BE2C (cell line): ENCODE measurements at regions not wholly inside any gene's neighbourhood (a gene's known extent, or its start where the extent isn't known, plus 50 kb on each side); places are given as distances from the start of the nearest gene placed in this dataset.

Source experiments
- DNase-seq: peaks from one replicate; pipeline ENCODE4 v3.0.0-alpha.2; 2020
- H3K27me3 ChIP-seq: fragments of 250-450 bp; sonication (Bioruptor Pico); 2 replicates; pipeline ENCODE4 v1.5.1; 2020; ENCODE audit warnings: mild to moderate bottlenecking
- H3K36me3 ChIP-seq: fragments of 250-450 bp; sonication (Bioruptor Pico); 2 replicates; pipeline ENCODE4 v1.5.1; 2020; ENCODE audit warnings: mild to moderate bottlenecking
- H3K4me1 ChIP-seq: fragments of 250-450 bp; sonication (Bioruptor Pico); 2 replicates; pipeline ENCODE4 v1.5.1; 2020
- H3K4me3 ChIP-seq: 2 replicates; pipeline ENCODE4 v1.5.1; 2011; ENCODE audit warnings: low read depth, low read length
- H3K9me3 ChIP-seq: fragments of 250-450 bp; sonication (Bioruptor Pico); 2 replicates; pipeline ENCODE4 v1.5.1; 2020
- CTCF ChIP-seq: IDR thresholded peaks from 2 replicates; pipeline ENCODE4 v1.5.1; 2012; ENCODE audit warnings: mild to moderate bottlenecking, low read depth, low read length

DNA sequence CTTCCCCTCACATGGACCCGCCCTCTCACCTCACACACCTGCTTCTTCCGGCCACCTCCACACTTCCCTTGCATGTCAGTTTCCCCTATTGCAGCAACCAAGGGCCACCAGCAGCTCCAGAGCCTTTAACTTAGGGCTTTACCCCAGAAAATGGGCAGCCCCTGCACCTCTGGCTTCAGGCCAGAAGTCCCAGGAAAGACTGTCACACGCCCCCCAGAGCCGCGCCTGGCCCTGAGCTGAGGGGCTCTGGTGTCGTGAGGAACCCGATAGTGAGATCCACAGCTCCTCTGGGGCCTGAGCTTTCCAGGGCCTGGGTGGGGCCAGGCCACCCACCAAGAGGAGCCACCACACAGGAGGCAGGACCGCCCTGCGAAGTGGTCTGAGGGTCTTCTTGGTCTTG, 182.4 kb downstream of the DLL1 start:
- no peaks in the 10 kb centered on the region for H3K4me1 ChIP-seq
- no peak overlapping the region for H3K4me3 ChIP-seq
- no peaks in the 10 kb centered on the region for H3K9me3 ChIP-seq
- H3K36me3 ChIP-seq: no peaks in the 10 kb centered on the region
- no peaks in the 10 kb centered on the region for H3K27me3 ChIP-seq
- no peak for TF ChIP-seq CTCF
- DNase-seq: no peak

DNA sequence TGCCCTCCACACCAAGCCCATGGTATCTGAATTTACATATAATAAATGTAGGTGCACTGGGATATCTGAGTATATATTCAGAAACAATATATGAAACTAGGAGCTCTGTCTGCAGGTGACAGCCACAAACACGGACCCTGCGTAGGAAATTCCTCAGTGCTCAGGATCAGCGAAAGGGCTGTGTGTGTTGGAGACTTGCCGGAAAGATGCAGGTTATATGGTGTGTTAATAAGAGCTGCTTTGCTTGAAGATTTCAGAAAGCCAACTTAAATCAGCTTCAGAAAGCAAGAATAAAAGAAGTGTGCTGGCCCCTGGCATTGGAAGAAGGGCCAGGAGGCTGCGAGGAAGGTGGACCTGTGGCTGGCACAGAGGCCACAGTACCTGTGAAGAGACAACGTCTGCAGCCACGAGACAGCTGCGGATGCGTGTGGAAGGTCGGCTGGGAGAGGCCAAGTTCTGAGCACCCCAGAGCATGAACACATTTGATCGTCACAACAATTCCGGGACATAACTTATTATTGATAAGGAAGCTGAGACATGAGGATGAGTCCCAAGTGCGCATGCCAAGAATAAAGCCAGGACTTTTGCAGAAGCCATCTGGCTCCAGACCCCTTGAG, 183.2 kb downstream of the DLL1 start:
- no peak for DNase-seq

DNA sequence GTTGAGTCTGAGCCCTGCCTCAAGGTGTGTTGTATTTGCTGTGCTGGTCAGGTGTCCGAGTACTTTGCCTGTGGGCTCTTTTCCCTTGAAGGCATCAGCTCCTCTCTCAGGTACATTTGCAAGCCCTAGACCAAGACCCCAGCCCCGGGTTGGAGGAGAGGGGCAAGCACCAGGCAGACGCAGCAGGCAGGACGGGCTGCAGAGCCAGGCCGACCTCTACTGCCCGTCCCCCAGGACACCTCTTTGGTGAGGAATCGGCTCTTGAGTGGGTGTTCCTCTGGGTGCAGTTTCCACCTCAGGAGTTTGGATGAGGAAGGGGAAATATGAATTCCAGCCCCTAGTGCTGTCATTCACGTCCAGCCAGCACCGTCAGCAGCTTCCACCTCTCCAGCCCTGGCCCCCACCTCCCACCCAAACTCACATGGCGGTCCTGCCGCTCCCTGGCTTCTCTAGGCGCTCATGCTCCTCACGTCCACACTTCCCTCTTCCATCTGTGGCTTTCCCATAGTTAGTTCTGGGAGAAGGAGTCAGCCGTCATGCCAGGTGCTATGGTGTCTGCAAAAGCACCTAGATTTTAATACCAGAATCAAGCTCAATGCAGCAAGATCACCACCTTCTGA, 183.9 kb downstream of the DLL1 start:
- no peak for TF ChIP-seq CTCF
- H3K4me1 ChIP-seq: no peaks in the 10 kb centered on the region
- H3K9me3 ChIP-seq: no peaks in the 10 kb centered on the region
- DNase-seq: no peak
- no peaks in the 10 kb centered on the region for H3K27me3 ChIP-seq
- H3K4me3 ChIP-seq: no peak overlapping the region
- H3K36me3 ChIP-seq: no peaks in the 10 kb centered on the region

More for the DNA sequence above, 183.2 kb downstream of the DLL1 start:
- Histone ChIP-seq H3K36me3 (no peaks in the 10 kb centered on the region), H3K4me1 (no peaks in the 10 kb centered on the region), H3K9me3 (no peaks in the 10 kb centered on the region), H3K27me3 (no peaks in the 10 kb centered on the region), H3K4me3 (no peak overlapping the region)
- TF ChIP-seq CTCF: no peak

DNA sequence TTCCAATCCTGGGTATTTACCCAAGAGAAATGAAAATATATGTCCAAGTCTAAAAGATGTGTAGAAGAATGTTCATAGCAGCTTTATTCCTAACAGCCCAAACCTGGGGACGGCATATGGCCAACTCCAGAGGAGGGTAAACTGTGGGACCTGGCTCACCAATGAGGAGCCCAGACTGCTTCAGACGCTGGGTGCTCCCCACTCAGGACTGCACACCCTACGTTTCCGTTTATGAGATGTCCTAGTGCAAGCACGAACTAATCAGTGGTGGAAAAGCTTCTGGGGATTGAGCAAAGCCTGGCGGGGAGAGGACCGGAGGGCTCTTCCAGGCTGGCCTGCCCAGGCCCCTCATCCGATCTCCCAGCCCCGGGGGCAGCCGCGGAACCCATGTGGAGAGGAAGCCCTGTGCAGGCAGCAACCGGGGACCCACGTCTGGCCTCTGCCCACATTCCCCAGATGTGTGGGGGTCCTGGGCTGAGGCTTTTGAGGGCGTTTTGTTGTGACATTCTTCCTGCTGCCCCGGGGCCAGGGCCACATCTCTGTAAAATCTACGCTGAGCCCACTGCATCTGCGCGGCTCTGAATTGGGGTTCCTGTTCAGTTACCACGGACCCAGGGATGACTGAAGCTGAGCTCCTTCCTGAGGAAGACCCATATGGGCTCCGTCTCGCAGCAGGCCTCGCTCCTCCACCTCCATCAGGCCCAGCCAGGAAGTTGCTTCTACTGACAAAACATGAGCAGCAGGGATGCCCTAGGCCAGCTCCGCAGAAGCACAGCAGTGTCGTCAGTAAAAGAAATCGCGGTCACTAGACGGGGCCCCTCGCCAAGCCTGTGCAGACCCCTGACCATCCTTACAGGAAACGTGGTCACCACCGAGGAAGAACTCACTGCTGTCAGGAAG, 188.0 kb downstream of the DLL1 start:
- Histone ChIP-seq H3K9me3 (no peaks in the 10 kb centered on the region), H3K4me1 (no peaks in the 10 kb centered on the region), H3K4me3 (no peak overlapping the region), H3K36me3 (no peaks in the 10 kb centered on the region), H3K27me3 (no peaks in the 10 kb centered on the region)
- no peak for TF ChIP-seq CTCF
- DNase-seq: no peak

GRCh38 chr6:170102038-170102437, 188.8 kb downstream of the DLL1 start:
- Histone ChIP-seq H3K4me1 (no peaks in the 10 kb centered on the region; the same call in none of the 2 replicates), H3K4me3 (no peak overlapping the region), H3K9me3 (no peaks in the 10 kb centered on the region), H3K27me3 (no peaks in the 10 kb centered on the region), H3K36me3 (no peaks in the 10 kb centered on the region)
- TF ChIP-seq CTCF: no peak
- DNase-seq: no peak
